B cell (primary cell): ENCODE measurements at regions not wholly inside any gene's neighbourhood (a gene's known extent, or its start where the extent isn't known, plus 50 kb on each side); places are given as distances from the start of the nearest gene placed in this dataset.

ENCODE experiments used
- EZH2 ChIP-seq: IDR thresholded peaks from 2 replicates; pipeline ENCODE4 v1.6.1; 2012; ENCODE audit warnings: borderline replicate concordance, low read depth, mild to moderate bottlenecking, moderate library complexity, low read length; ENCODE audit not compliant: insufficient read depth, poor library complexity, severe bottlenecking
- TF ChIP-seq, protein P1 (sequence below): fragments of 200-600 bp; IDR thresholded peaks from one replicate; pipeline ENCODE4 v1.8.0; 2022; ENCODE audit warnings: antibody characterized with exemption, mild to moderate bottlenecking

DNA sequence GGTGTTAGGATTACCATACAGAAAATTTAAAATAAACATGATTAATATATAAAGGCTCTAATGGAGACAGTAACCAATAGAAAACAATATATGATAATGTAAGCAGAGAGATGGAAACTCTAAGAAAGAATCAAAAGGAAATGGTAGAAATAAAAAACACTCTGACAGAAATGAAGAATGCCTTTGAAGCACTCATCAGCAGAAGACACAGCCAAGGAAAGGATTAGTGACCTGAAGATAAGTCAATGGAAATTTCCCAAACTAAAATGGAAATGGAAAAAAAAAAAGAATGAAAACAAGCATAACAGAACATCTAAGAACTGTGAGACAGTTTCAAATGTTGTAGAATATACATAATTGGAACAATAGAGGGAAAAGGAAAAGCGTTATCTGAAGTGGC, 302.6 kb downstream of the DRD1 start:
- TF ChIP-seq, protein P1, sequence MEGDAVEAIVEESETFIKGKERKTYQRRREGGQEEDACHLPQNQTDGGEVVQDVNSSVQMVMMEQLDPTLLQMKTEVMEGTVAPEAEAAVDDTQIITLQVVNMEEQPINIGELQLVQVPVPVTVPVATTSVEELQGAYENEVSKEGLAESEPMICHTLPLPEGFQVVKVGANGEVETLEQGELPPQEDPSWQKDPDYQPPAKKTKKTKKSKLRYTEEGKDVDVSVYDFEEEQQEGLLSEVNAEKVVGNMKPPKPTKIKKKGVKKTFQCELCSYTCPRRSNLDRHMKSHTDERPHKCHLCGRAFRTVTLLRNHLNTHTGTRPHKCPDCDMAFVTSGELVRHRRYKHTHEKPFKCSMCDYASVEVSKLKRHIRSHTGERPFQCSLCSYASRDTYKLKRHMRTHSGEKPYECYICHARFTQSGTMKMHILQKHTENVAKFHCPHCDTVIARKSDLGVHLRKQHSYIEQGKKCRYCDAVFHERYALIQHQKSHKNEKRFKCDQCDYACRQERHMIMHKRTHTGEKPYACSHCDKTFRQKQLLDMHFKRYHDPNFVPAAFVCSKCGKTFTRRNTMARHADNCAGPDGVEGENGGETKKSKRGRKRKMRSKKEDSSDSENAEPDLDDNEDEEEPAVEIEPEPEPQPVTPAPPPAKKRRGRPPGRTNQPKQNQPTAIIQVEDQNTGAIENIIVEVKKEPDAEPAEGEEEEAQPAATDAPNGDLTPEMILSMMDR = no peak
- no peak for TF ChIP-seq EZH2
